HepG2 (cell line): ENCODE measurements at regions not wholly inside any gene's neighbourhood (a gene's known extent, or its start where the extent isn't known, plus 50 kb on each side); places are given as distances from the start of the nearest gene placed in this dataset.
"Not testable (repeated sequence)": the region's sequence is repeated elsewhere in the genome, so short reads cannot be mapped to it uniquely, and the experiment has no call there.

Experiments used
- ATAC-seq: fragments of 200-7000 bp; cut with Tn5 transposase; 3 replicates; pipeline ENCODE4 v1.9.1; 2020; ENCODE audit warnings: mild to moderate bottlenecking, moderate library complexity
- BruUV-seq: library from RNA; stranded (reverse); fragments of 400-500 nt; replicated peaks from 2 replicates; lab custom pipeline; 2021; lab: Mats Ljungman, UMichigan
- CTCF ChIA-PET: fragments of 300-600 bp; formaldehyde crosslinking; extraction: SDS; loops from one replicate; lab custom pipeline; 2021; ENCODE audit warnings: low total read pairs, inconsistent platforms, low intra/inter-chr PET ratio; lab: Yijun Ruan, JAX
- POLR2A ChIA-PET: fragments of 350-600 bp; sonication (Branson Sonifier 250); formaldehyde crosslinking; loops from one replicate; lab custom pipeline; 2020; ENCODE audit warnings: antibody characterized with exemption, inconsistent platforms; lab: Yijun Ruan, JAX
- DNase-seq: peaks from one replicate; pipeline ENCODE4 v3.0.0-alpha.2; 2015; ENCODE audit warnings: low spot score
- FAIRE-seq: peaks from 3 replicates; lab custom pipeline; 2011; peaks lifted over from hg19 to GRCh38; lab: Jason Lieb, UNC
- H2AFZ ChIP-seq: one replicate; pipeline ENCODE4 v1.6.1; 2011; ENCODE audit warnings: low read length, inconsistent platforms
- H3K27ac ChIP-seq: fragments of 300-600 bp; 3 replicates; pipeline ENCODE4 v1.8.0; 2011; ENCODE audit warnings: mixed run types, mild to moderate bottlenecking, mixed read lengths, low read length, inconsistent platforms; ENCODE audit not compliant: insufficient read depth; ENCODE audit errors: extremely low read length
- H3K27me3 ChIP-seq, 2 experiments: fragments of 200-600 bp in 1 of 2; 2 replicates in 1 of 2; 3 replicates in 1 of 2; pipeline versions ENCODE4 v1.6.0 to v1.8.0; 2011; ENCODE audit warnings: low read length in 2 of 2, mild to moderate bottlenecking in 2 of 2, moderate library complexity in 2 of 2, inconsistent platforms in 1 of 2; ENCODE audit not compliant: insufficient read depth in 2 of 2, control insufficient read depth in 1 of 2
- H3K36me3 ChIP-seq, 2 experiments: fragments of 200-600 bp in 1 of 2; replicated peaks in 1 of 2; 2 replicates in 1 of 2; 3 replicates in 1 of 2; pipeline versions ENCODE4 v1.5.1 to v1.8.0; 2011; ENCODE audit warnings: low read length in 2 of 2, inconsistent platforms in 1 of 2; ENCODE audit not compliant: insufficient read depth in 2 of 2, control insufficient read depth in 1 of 2
- H3K4me1 ChIP-seq: 2 replicates; pipeline ENCODE4 v1.5.1; 2012; ENCODE audit warnings: low read length, inconsistent platforms; ENCODE audit not compliant: insufficient read depth
- H3K4me2 ChIP-seq: 2 replicates; pipeline ENCODE4 v1.6.0; 2011; ENCODE audit warnings: low read depth, low read length, inconsistent platforms
- H3K4me3 ChIP-seq, 3 experiments: fragments of 200-600 bp in 1 of 3; sonication (generic), shearing (Covaris generic) in 1 of 3; replicated peaks in 1 of 3; 2 replicates each; pipeline ENCODE4 v1.5.1; 2011 to 2016; ENCODE audit warnings: low read length in 3 of 3, inconsistent platforms in 2 of 3, low read depth in 2 of 3, mild to moderate bottlenecking in 2 of 3, control low read depth in 1 of 3, mixed read lengths in 1 of 3; ENCODE audit not compliant: insufficient read depth in 1 of 3
- H3K79me2 ChIP-seq: one replicate; pipeline ENCODE4 v1.6.1; 2011; ENCODE audit warnings: low read length, inconsistent platforms; ENCODE audit not compliant: insufficient read depth
- H3K9ac ChIP-seq: 2 replicates; pipeline ENCODE4 v1.6.0; 2011; ENCODE audit warnings: mild to moderate bottlenecking, low read depth, low read length, inconsistent platforms; ENCODE audit not compliant: insufficient read depth
- H3K9me3 ChIP-seq: 2 replicates; pipeline ENCODE4 v1.5.1; 2012; ENCODE audit warnings: mild to moderate bottlenecking, low read length
- H4K20me1 ChIP-seq: 2 replicates; pipeline ENCODE4 v1.6.0; 2011; ENCODE audit warnings: inconsistent platforms, mild to moderate bottlenecking, low read length, moderate library complexity; ENCODE audit not compliant: insufficient read depth
- WGBS: methylation state at CpG from one replicate; pipeline ENCODE4 v1.1.6; 2017; ENCODE audit warnings: low lambda C conversion rate; 5-methylcytosine and 5-hydroxymethylcytosine counted together
- in situ Hi-C: cut with HindIII; loops from 2 replicates; pipeline ENCODE4 v1.10.0; 2017; ENCODE audit warnings: low pct_unique_long_range_greater_than_20kb; ENCODE audit not compliant: extremely low pct_ligation_motif_present
- intact Hi-C: fragments of 100-400 bp; cut with micrococcal nuclease; formaldehyde crosslinking; loops from one replicate; pipeline ENCODE4 v1.10.0; 2022; ENCODE audit not compliant: unreplicated experiment

DNA sequence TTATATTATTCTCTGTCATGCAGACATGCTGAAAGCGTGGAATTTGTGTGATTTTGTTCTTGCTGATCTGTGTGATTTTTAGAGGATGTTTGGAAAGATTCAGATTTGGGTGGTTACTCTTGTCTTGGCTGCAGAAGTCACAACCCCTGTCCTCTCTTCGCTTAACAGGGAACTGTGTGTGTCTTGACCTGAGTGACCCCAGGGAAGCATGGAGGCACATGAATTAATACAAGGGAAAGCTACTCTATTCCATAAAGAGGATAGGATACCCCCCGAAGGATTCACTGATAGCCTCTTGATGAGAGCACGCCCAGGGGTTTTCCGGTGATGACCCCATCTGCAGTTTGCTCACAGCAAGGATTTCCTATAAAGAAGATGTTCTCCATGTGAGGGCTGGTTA, 168.8 kb upstream of the ZNF469 start:
- not testable (repeated sequence) for ATAC-seq, BruUV-seq, H3K27ac ChIP-seq

DNA sequence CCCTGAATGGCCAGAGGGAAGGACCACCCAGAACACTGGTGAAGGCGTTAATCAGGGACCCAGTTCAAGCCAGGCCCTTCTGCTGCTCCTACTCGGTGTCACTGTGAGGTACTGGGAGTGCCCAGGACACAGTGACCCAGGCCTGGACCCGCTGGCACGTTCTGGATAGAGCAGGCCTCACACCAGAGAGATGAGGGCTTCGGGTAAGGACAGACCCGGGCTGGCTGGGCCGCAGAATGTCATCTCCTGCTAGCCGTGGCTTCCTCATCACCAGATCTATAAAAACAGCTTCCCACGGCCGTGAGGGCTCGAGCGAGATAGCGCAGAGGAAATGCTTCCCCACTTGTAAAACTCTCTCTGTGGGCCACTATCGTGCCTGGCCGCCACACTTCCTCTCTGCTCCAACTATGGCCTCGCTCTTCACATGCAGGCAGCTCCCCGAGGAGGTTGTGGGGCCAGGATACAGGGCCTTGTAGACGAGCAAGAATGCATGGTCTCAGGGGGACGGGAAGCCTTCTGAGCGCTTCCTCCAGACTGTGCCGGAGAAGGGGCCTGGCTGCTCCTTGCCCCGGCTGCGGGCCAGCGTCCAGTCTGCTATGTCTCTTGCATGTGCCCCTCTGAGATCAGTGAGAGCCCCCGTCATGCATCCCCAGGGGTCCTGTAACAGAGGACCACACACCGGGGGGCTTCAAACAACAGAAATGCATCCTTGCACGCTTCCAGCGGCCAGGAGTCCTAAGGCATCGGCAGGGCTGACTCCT, 161.6 kb upstream of the ZNF469 start:
- H3K9ac ChIP-seq, POLR2A ChIA-PET, H3K79me2 ChIP-seq, H4K20me1 ChIP-seq, intact Hi-C loops, in situ Hi-C loops, DNase-seq, H3K36me3 ChIP-seq, H3K4me3 ChIP-seq, H2AFZ ChIP-seq, H3K27ac ChIP-seq, FAIRE-seq, CTCF ChIA-PET, H3K9me3 ChIP-seq, H3K4me2 ChIP-seq, BruUV-seq, H3K4me1 ChIP-seq: not testable (repeated sequence)
- H3K27me3 ChIP-seq: peaks cover 3 to 27% of the 10 kb centered on the region in 2 experiments; a peak in 4 of 5 replicates
- 45% methylated on average over 22 of the region's 29 CpGs for WGBS
- ATAC-seq: peak; percentile 37

More for the DNA sequence above, 168.8 kb upstream of the ZNF469 start:
- CTCF ChIA-PET, in situ Hi-C loops, POLR2A ChIA-PET, intact Hi-C loops, H3K4me1 ChIP-seq, H3K4me2 ChIP-seq, H2AFZ ChIP-seq, H3K9ac ChIP-seq, H3K9me3 ChIP-seq, H3K4me3 ChIP-seq, H3K79me2 ChIP-seq, H4K20me1 ChIP-seq, H3K36me3 ChIP-seq, FAIRE-seq, H3K27me3 ChIP-seq, DNase-seq: not testable (repeated sequence)
- 19% methylated on average over 5 of the region's 5 CpGs for WGBS

DNA sequence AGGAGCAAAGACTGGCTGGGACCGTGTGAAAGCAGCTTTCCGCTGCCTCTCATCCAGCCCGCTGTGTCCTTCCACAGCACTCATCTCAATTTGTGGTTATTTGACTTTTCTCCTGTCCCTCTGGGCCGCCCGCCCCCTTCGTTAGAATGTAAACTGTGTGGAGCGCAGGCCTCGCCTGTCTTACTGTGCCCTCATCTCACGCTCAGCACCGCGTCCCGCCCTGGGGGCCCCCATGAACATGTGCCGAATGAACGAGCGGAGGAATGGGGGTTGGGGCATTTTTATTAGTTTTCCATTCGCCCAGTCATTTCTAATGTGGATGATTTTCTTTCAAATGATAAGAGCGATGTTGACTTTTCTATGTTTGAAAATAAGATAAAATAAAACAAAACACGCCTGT, 159.1 kb upstream of the ZNF469 start:
- FAIRE-seq, H3K4me1 ChIP-seq, H4K20me1 ChIP-seq, in situ Hi-C loops, BruUV-seq, H3K4me3 ChIP-seq, H3K9ac ChIP-seq, H3K79me2 ChIP-seq, CTCF ChIA-PET, ATAC-seq, POLR2A ChIA-PET, H3K27ac ChIP-seq, H2AFZ ChIP-seq, H3K36me3 ChIP-seq, intact Hi-C loops, DNase-seq, H3K4me2 ChIP-seq, H3K9me3 ChIP-seq: not testable (repeated sequence)
- 76% methylated on average over 18 of the region's 18 CpGs for WGBS
- peaks cover 8 to 43% of the 10 kb centered on the region in 2 experiments; a peak in 4 of 5 replicates for H3K27me3 ChIP-seq
